GM23248 (cell line): ENCODE measurements at regions not wholly inside any gene's neighbourhood (a gene's known extent, or its start where the extent isn't known, plus 50 kb on each side); places are given as distances from the start of the nearest gene placed in this dataset.

ENCODE experiments used
- EZH2 ChIP-seq: fragments of 200-600 bp; sonication (generic); IDR thresholded peaks from 2 replicates; pipeline ENCODE4 v1.6.1; 2018; ENCODE audit warnings: antibody characterized with exemption, mild to moderate bottlenecking; ENCODE audit not compliant: insufficient read depth, poor library complexity, severe bottlenecking
- EZH2phosphoT487 ChIP-seq: fragments of 200-600 bp; sonication (generic); IDR thresholded peaks from 2 replicates; pipeline ENCODE4 v1.6.1; 2018; ENCODE audit warnings: antibody characterized with exemption, moderate library complexity, mild to moderate bottlenecking, low read depth; ENCODE audit not compliant: insufficient read depth

- TF ChIP-seq EZH2phosphoT487 (no peak), EZH2 (no peak)
Measured at GRCh38 chr5:84741056-84741455, 356.4 kb upstream of the EDIL3 start.
